T47D (cell line): ENCODE measurements at regions not wholly inside any gene's neighbourhood (a gene's known extent, or its start where the extent isn't known, plus 50 kb on each side); places are given as distances from the start of the nearest gene placed in this dataset.

Experiments
- DNase-seq, 2 experiments: peaks; one replicate each; pipeline versions ENCODE4 v3.0.0 to v3.0.0-alpha.2; 2011 to 2012; ENCODE audit warnings: low read depth in 1 of 2, low spot score in 1 of 2
- JUND ChIP-seq: IDR thresholded peaks from 2 replicates; pipeline ENCODE4 v1.6.1; 2012; ENCODE audit warnings: low read depth
- in situ Hi-C: cut with HindIII; loops from 2 replicates; pipeline ENCODE4 v1.10.0; 2016; ENCODE audit warnings: low sequenced_read_pairs, low pct_unique_long_range_greater_than_20kb

DNA sequence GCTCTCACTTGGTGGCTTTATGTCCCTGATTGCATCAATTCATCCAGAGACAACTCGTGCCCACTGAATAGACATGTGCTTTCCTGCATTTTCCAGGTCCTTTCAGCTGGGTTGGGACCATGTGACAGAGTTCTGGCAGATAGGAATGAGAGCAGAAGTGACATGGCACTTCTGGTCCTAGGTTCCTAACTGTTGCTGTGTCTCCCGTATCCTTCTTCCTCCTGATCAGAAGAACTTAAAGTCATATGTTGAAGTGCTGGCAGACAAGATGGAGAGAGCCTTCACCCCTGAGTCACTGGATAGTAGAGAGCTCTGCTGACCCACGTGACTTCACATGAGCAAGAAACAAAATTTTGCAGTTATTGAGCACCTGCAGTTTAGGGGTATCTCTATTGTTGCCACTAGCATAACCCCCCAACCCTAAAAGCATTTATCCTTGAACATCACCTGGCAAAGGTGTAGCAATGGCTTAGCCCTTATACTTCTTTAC, 80.0 kb downstream of the NREP start:
- TF ChIP-seq JUND = no peak
- in situ Hi-C loops = no loop called here
- no peak for DNase-seq

DNA sequence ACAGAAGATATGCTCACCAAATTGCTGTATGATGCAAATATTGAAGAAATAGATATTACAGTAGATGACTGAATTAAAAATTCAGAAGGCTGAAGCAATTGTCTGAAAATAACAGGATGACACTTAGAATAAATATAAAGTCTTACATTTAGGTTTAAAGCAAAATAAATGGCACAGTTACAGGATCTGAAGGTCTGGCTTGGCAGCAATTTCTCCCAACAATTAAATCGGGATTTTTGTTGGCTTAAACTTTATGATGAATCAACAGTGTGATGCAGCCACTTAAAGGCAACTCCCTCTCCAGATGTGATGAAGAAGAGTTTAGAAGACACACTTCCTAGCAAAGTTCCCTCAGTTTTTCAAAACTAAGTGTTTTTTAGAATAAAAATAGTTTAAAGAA, 80.5 kb downstream of the NREP start:
- no peak for TF ChIP-seq JUND
- DNase-seq = no peak
- in situ Hi-C loops = no loop called here

GRCh38 chr5:111675201-111675934, 81.6 kb downstream of the NREP start:
- in situ Hi-C loops = no loop called here
- no peak for TF ChIP-seq JUND
- no peak for DNase-seq

DNA sequence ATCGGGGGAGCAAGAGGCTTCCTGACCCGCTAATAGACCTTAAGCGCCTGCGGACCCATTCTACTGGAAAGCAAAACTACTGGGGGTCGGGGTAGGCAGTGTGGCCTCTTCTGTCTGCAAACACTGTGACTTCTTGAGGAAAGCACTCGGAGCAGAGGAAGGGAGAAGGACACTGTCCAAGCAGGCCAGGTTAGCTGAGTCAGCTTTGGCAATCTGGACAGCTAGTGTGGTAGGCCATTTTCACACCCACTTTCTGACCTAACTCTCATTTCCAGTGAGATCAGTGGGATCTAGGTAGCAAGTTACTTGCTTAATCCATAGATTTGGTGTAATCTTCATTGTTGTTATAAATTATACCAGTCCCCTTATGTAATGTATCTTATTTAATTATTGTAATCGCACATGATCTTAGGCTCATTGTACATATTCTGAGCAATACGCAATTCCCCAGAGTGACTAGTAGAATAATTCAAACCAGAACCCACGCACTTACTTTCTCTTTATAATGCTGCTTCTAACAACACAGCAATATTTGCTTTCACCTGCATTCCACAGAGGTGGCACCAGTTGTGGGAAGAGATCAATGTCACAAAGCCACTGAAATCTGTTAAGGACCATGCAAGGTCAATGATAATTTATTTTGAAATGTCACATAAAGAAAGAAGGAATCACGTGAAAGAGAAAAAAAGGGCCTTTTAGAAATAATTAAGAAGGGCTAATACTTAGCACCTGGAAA, 82.9 kb downstream of the NREP start:
- TF ChIP-seq JUND = no peak
- in situ Hi-C loops = no loop called here
- no peak for DNase-seq

DNA sequence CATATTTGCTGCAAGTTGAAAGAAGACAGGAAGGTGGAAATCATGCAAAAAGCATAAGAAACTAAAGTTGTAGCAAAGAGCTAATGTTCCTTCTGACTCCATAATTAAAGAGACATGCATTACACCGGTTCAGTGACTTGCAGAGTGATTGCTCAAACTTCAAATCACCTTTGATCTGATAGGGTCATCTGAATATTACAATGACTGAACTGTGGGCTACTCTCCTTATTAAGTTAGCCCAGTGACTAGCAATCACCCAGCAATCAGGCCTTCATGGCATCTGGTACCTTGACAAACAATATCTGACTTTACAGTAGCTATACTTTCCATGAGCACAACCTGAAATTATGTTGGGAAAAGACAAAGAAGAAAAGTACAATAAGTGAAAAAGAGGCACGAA, 84.9 kb downstream of the NREP start:
- in situ Hi-C loops = no loop called here
- no peak for DNase-seq
- no peak for TF ChIP-seq JUND

- in situ Hi-C loops = no loop called here
- no peak for TF ChIP-seq JUND
- DNase-seq = no peak
These were observed 86.0 kb downstream of the NREP start for GRCh38 chr5:111670826-111671492.

GRCh38 chr5:111668477-111669414, 88.2 kb downstream of the NREP start:
- no peak for DNase-seq
- in situ Hi-C loops = no loop called here
- no peak for TF ChIP-seq JUND

- in situ Hi-C loops = no loop called here
- TF ChIP-seq JUND = no peak
- no peak for DNase-seq
These were observed 89.8 kb downstream of the NREP start for GRCh38 chr5:111667128-111667736.

DNA sequence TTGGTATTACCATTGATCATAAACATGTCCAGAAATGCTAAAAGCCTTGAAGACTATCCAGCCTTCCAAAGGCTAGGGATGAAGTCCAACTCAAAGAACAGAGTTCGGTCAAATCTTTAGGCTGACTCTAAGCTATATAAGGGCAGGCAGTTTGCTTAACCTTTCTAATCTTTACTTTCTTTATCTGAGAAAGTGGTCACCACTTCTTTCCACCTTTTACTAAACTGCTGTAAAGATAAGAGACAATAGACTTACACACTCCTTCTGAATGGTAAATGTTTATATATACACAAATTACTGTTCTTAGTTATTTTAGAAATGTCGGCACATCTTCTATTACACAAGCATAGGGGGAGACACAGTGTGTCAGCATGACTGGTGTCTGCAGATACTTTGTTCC, 100.4 kb downstream of the NREP start:
- in situ Hi-C loops = no loop called here
- DNase-seq = no peak
- no peak for TF ChIP-seq JUND

DNA sequence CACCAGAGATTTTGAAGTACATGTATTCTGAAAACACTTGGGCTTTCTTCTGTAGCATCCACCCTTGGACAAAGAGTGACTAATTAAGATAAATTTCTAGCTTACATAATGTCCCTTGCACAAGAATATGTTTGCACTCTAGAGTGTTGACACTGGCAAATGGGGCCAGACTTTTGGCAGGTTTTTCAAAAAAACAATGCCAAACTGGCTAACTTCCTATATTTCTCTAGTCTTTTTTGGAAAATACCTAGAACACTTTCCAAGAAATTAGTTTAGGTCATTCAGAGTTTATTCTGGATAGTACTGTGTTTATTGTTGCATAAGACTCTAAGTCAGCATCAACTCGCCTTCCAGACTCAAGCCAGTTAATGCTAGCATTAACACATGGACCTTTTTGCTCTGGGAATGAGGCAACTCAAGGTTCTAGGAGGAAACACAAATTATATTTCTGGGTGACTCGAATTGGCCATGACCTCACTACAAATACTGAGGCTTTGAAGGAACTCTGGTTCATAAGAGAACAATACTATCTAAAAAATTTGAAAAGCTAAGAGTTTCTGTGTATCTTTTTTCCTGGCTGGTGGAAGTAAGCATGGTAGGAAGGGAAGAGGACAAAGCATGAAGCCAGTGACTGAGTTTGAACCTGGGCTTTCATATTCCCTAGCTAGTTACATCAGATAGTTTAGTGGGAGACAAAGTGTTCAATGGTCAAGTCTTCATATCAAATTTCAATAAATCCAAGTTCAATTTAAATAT, 101.6 kb downstream of the NREP start:
- in situ Hi-C loops = no loop called here
- no peak for DNase-seq
- TF ChIP-seq JUND = no peak

GRCh38 chr5:111653408-111653807, 103.6 kb downstream of the NREP start:
- no peak for TF ChIP-seq JUND
- in situ Hi-C loops = no loop called here
- DNase-seq = no peak

DNA sequence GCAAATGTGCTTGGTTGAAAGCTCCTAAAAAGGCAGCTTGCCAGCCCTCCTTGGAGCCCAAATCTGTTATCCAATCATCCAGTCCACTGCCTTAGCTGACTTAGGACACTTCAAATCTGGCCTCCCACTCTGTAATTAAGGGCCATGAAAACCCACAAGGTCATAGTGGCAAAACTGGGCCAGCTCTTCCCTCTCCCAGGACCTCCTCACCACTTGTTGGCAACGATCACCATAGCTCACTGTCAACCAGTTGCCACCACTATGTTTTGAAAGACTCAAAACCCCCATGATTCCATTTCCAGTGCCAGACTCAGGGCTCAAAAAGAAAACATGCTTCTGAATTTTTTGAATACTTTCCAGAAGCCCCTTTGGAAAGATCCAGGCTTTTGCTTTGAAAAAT, 107.5 kb downstream of the NREP start:
- in situ Hi-C loops = no loop called here
- no peak for DNase-seq
- no peak for TF ChIP-seq JUND
